Transverse colon (tissue), 4 donors: ENCODE measurements at regions not wholly inside any gene's neighbourhood (a gene's known extent, or its start where the extent isn't known, plus 50 kb on each side); places are given as distances from the start of the nearest gene placed in this dataset.

ENCODE experiments used
- CTCF ChIP-seq, 5 experiments: fragments of 200-600 bp in 3 of 5; fragments of 450-650 bp in 2 of 5; sonication (generic) in 3 of 5; IDR thresholded peaks; 1 replicate in 2 of 5; 2 replicates in 3 of 5; pipeline ENCODE4 v1.5.1; 2016 to 2017; ENCODE audit warnings: antibody characterized with exemption in 5 of 5, inconsistent platforms in 3 of 5, mild to moderate bottlenecking in 2 of 5, moderate library complexity in 1 of 5
- POLR2AphosphoS5 ChIP-seq, 3 donors: sonication (generic); formaldehyde crosslinking; IDR thresholded peaks; one replicate each; pipeline ENCODE4 v1.6.1; 2016; ENCODE audit warnings: antibody characterized with exemption in 3 of 3

GRCh38 chr13:77416666-77417212, 89.8 kb upstream of the MYCBP2 start:
- TF ChIP-seq POLR2AphosphoS5 (IDR thresholded peaks at IDR 0.05) (no peak), CTCF (IDR thresholded peaks at IDR 0.05) (no peak)
